SK-N-MC (cell line): ENCODE measurements at regions not wholly inside any gene's neighbourhood (a gene's known extent, or its start where the extent isn't known, plus 50 kb on each side); places are given as distances from the start of the nearest gene placed in this dataset.

Source experiments
- EZH2 ChIP-seq: fragments of 200-600 bp; sonication (generic); IDR thresholded peaks from one replicate; pipeline ENCODE4 v1.6.1; 2017; ENCODE audit warnings: antibody characterized with exemption
- POLR2AphosphoS5 ChIP-seq: IDR thresholded peaks from 2 replicates; pipeline ENCODE4 v1.6.1; 2012; ENCODE audit warnings: mild to moderate bottlenecking, low read depth, low read length, borderline replicate concordance

GRCh38 chr20:60352017-60352416, 393.8 kb downstream of the CDH26 start:
- TF ChIP-seq EZH2 (no peak), POLR2AphosphoS5 (no peak)
